Bronchial epithelial cell (primary cell): ENCODE measurements at regions not wholly inside any gene's neighbourhood (a gene's known extent, or its start where the extent isn't known, plus 50 kb on each side); places are given as distances from the start of the nearest gene placed in this dataset.

Experiments
- DNase-seq: peaks from one replicate; pipeline ENCODE4 v3.0.0-alpha.2; 2010; ENCODE audit warnings: low read depth
- FAIRE-seq: peaks from 2 replicates; lab custom pipeline; 2011; peaks lifted over from hg19 to GRCh38; lab: Jason Lieb, UNC
- H3K27me3 ChIP-seq: 2 replicates; pipeline ENCODE4 v1.5.1; 2011; ENCODE audit warnings: low read length; ENCODE audit not compliant: control insufficient read depth, insufficient read depth
- H3K36me3 ChIP-seq: 2 replicates; pipeline ENCODE4 v1.5.1; 2011; ENCODE audit warnings: low read length; ENCODE audit not compliant: control insufficient read depth, insufficient read depth
- H3K4me3 ChIP-seq: 2 replicates; pipeline ENCODE4 v1.5.1; 2011; ENCODE audit warnings: mild to moderate bottlenecking, low read depth, low read length, control low read depth
- CTCF ChIP-seq: IDR thresholded peaks from 2 replicates; pipeline ENCODE4 v1.5.1; 2011; ENCODE audit warnings: mild to moderate bottlenecking, moderate library complexity, low read length, control low read depth, inconsistent platforms; ENCODE audit not compliant: insufficient read depth, severe bottlenecking

GRCh38 chr16:80300876-80301275, 239.9 kb upstream of the DYNLRB2 start:
- TF ChIP-seq CTCF, result no peak
- no peak for FAIRE-seq
- H3K27me3 ChIP-seq, result no peaks in the 10 kb centered on the region
- DNase-seq, result no peak
- H3K36me3 ChIP-seq, result no peaks in the 10 kb centered on the region
- H3K4me3 ChIP-seq, result no peak overlapping the region

- no peak overlapping the region for H3K4me3 ChIP-seq
- TF ChIP-seq CTCF, result no peak
- no peak for FAIRE-seq
Observed at GRCh38 chr16:80300456-80300855, 240.3 kb upstream of the DYNLRB2 start.

DNA sequence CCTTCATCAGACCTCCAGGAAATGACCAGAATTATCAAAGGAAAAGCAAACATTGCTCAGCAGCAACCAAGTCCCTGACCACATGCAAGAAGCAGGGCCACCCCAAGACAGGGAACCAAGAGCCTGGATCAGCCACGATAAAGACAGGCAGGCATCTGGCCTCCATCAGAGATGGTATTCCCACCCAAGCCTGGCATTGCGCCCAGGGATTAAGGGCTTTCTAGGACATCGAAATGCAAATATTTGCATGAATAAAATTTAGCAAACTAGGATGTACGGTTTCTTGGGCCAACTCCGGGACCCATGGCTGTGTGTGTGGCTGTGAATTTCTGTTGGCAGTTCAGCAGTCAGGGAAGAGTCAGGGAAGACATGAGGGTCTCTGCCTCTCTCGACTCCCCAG, 241.4 kb upstream of the DYNLRB2 start:
- FAIRE-seq, result no peak

More at GRCh38 chr16:80300456-80300855, 240.3 kb upstream of the DYNLRB2 start:
- peak; percentile 27 for DNase-seq
- H3K36me3 ChIP-seq, result no peaks in the 10 kb centered on the region
- H3K27me3 ChIP-seq, result no peaks in the 10 kb centered on the region

GRCh38 chr16:80298676-80299075, 242.1 kb upstream of the DYNLRB2 start:
- no peak overlapping the region for H3K4me3 ChIP-seq
- H3K27me3 ChIP-seq, result no peaks in the 10 kb centered on the region
- FAIRE-seq, result peak; percentile 23
- no peak for TF ChIP-seq CTCF
- DNase-seq, result no peak
- no peaks in the 10 kb centered on the region for H3K36me3 ChIP-seq

More for the DNA sequence above, 241.4 kb upstream of the DYNLRB2 start:
- no peak for TF ChIP-seq CTCF
- Histone ChIP-seq H3K36me3 (no peaks in the 10 kb centered on the region), H3K27me3 (no peaks in the 10 kb centered on the region), H3K4me3 (no peak overlapping the region)
- no peak for DNase-seq

- H3K4me3 ChIP-seq, result no peak overlapping the region
- H3K27me3 ChIP-seq, result no peaks in the 10 kb centered on the region
- DNase-seq, result no peak
- no peak for TF ChIP-seq CTCF
- FAIRE-seq, result no peak
- H3K36me3 ChIP-seq, result no peaks in the 10 kb centered on the region
Observed at GRCh38 chr16:80296034-80296433, 244.8 kb upstream of the DYNLRB2 start.

DNA sequence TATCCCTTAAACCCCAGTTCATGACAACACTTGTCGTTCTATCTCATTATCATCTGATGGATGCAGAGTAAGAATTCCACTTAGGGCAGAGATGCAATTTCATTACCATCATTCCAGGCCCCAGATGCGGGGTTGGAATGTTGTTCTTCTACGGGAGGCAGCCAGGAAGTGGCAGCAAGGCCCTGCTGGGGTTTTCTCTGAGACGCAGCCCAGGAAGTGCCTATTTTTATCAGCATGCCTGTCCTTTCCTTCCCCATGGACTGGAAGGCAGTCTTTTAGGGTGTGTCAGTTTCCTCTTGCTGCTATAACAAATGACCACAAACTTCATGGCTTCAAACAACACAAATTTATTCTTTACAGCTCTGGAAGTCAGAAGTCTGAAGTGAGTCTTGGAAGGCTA, 246.6 kb upstream of the DYNLRB2 start:
- no peak for TF ChIP-seq CTCF
- Histone ChIP-seq H3K4me3 (no peak overlapping the region), H3K27me3 (peaks cover 2% of the 10 kb centered on the region), H3K36me3 (no peaks in the 10 kb centered on the region)
- DNase-seq, result no peak
- FAIRE-seq, result no peak
